IMR-90 (cell line): ENCODE measurements at regions not wholly inside any gene's neighbourhood (a gene's known extent, or its start where the extent isn't known, plus 50 kb on each side); places are given as distances from the start of the nearest gene placed in this dataset.

Experiments used
- ATAC-seq: fragments of 200-7000 bp; cut with Tn5 transposase; 2 replicates; pipeline ENCODE4 v1.9.1; 2020; ENCODE audit warnings: low read depth, mild to moderate bottlenecking, moderate library complexity
- BruUV-seq: library from RNA; stranded (reverse); fragments of 400-500 nt; replicated peaks from 2 replicates; lab custom pipeline; 2021; lab: Mats Ljungman, UMichigan
- CTCF ChIA-PET: fragments of 300-600 bp; formaldehyde crosslinking; extraction: SDS; loops from one replicate; lab custom pipeline; 2021; ENCODE audit warnings: antibody characterized with exemption; lab: Yijun Ruan, JAX
- POLR2A ChIA-PET: fragments of 300-600 bp; sonication (Branson Sonifier 250); formaldehyde crosslinking; loops from one replicate; lab custom pipeline; 2022; ENCODE audit warnings: antibody characterized with exemption; ENCODE audit not compliant: unreplicated experiment; lab: Charles Lee
- DNase-seq: peaks from one replicate; pipeline ENCODE4 v3.0.0; 2013
- H2AFZ ChIP-seq: replicated peaks from 2 replicates; pipeline ENCODE3; 2013; ENCODE audit warnings: low read length, mild to moderate bottlenecking; ENCODE audit not compliant: poor library complexity
- H2AK5ac ChIP-seq: 2 replicates; pipeline ENCODE4 v1.6.1; 2013; ENCODE audit warnings: low read depth, low read length, inconsistent platforms
- H2AK9ac ChIP-seq: replicated peaks from 2 replicates; pipeline ENCODE3; 2013; ENCODE audit warnings: mild to moderate bottlenecking, low read depth, low read length, moderate library complexity; ENCODE audit not compliant: poor library complexity
- H2BK120ac ChIP-seq: 2 replicates; pipeline ENCODE4 v1.6.1; 2013; ENCODE audit warnings: low read depth, low read length, inconsistent platforms
- H2BK15ac ChIP-seq: 3 replicates; pipeline ENCODE4 v1.6.1; 2013; ENCODE audit warnings: low read depth, low read length, inconsistent platforms
- H2BK20ac ChIP-seq: 2 replicates; pipeline ENCODE4 v1.6.1; 2013; ENCODE audit warnings: low read depth, mild to moderate bottlenecking, inconsistent platforms, low read length, moderate library complexity
- H2BK5ac ChIP-seq: 2 replicates; pipeline ENCODE4 v1.6.1; 2013; ENCODE audit warnings: mild to moderate bottlenecking, low read depth, low read length, inconsistent platforms; ENCODE audit not compliant: poor library complexity, severe bottlenecking
- H3K14ac ChIP-seq: replicated peaks from 2 replicates; pipeline ENCODE4 v1.6.1; 2013; ENCODE audit warnings: low read depth, low read length, inconsistent platforms
- H3K18ac ChIP-seq: 2 replicates; pipeline ENCODE4 v1.6.1; 2013; ENCODE audit warnings: low read depth, low read length, control low read depth
- H3K23ac ChIP-seq: 2 replicates; pipeline ENCODE4 v1.6.1; 2013; ENCODE audit warnings: low read depth, low read length, inconsistent platforms
- H3K27ac ChIP-seq: 2 replicates; pipeline ENCODE4 v1.5.1; 2013; ENCODE audit warnings: mild to moderate bottlenecking, control low read depth, low read length; ENCODE audit not compliant: insufficient read depth
- H3K27me3 ChIP-seq: 2 replicates; pipeline ENCODE4 v1.6.1; 2013; ENCODE audit warnings: low read length; ENCODE audit not compliant: control insufficient read depth, insufficient read depth
- H3K36me3 ChIP-seq: 2 replicates; pipeline ENCODE4 v1.6.1; 2013; ENCODE audit warnings: low read length, mixed read lengths; ENCODE audit not compliant: control insufficient read depth, insufficient read depth
- H3K4ac ChIP-seq: 2 replicates; pipeline ENCODE4 v1.6.1; 2013; ENCODE audit warnings: low read depth, low read length, inconsistent platforms
- H3K4me1 ChIP-seq: 2 replicates; pipeline ENCODE4 v1.6.1; 2013; ENCODE audit warnings: low read length, mixed read lengths; ENCODE audit not compliant: control insufficient read depth, insufficient read depth
- H3K4me2 ChIP-seq: 2 replicates; pipeline ENCODE4 v1.6.1; 2013; ENCODE audit warnings: low read depth, mild to moderate bottlenecking, control low read depth, low read length, moderate library complexity
- H3K4me3 ChIP-seq: 2 replicates; pipeline ENCODE4 v1.5.1; 2013; ENCODE audit warnings: low read depth, mild to moderate bottlenecking, control low read depth, low read length, moderate library complexity; ENCODE audit not compliant: insufficient read depth
- H3K56ac ChIP-seq: 2 replicates; pipeline ENCODE4 v1.6.1; 2013; ENCODE audit warnings: low read length, inconsistent platforms; ENCODE audit not compliant: insufficient read depth; ENCODE audit errors: extremely low read depth
- H3K79me1 ChIP-seq, 2 experiments: 2 replicates each; pipeline ENCODE4 v1.6.1; 2013; ENCODE audit warnings: low read length in 2 of 2, inconsistent platforms in 1 of 2, low read depth in 1 of 2
- H3K9ac ChIP-seq: 2 replicates; pipeline ENCODE4 v1.6.1; 2013; ENCODE audit warnings: low read depth, low read length, control low read depth
- H3K9me1 ChIP-seq: 2 replicates; pipeline ENCODE4 v1.6.1; 2013; ENCODE audit warnings: low read length, inconsistent platforms; ENCODE audit not compliant: insufficient read depth
- H3K9me3 ChIP-seq: 2 replicates; pipeline ENCODE4 v1.6.1; 2013; ENCODE audit warnings: low read length; ENCODE audit not compliant: control insufficient read depth, insufficient read depth
- H4K20me1 ChIP-seq: 2 replicates; pipeline ENCODE4 v1.6.1; 2013; ENCODE audit warnings: low read length, inconsistent platforms; ENCODE audit not compliant: insufficient read depth
- H4K5ac ChIP-seq: 2 replicates; pipeline ENCODE4 v1.6.1; 2013; ENCODE audit warnings: mild to moderate bottlenecking, low read depth, low read length, control low read depth
- H4K8ac ChIP-seq, 2 experiments: 2 replicates each; pipeline ENCODE4 v1.6.1; 2013; ENCODE audit warnings: low read depth in 2 of 2, low read length in 2 of 2, control low read depth in 1 of 2, inconsistent platforms in 1 of 2
- H4K91ac ChIP-seq: 2 replicates; pipeline ENCODE4 v1.6.1; 2013; ENCODE audit warnings: low read depth, low read length, inconsistent platforms; ENCODE audit not compliant: insufficient read depth
- CEBPB ChIP-seq: IDR thresholded peaks from 2 replicates; pipeline ENCODE4 v1.6.1; 2012; ENCODE audit warnings: low read depth, low read length, improper control_type of control experiment
- CHD1 ChIP-seq: IDR thresholded peaks from 2 replicates; pipeline ENCODE4 v1.6.1; 2012; ENCODE audit warnings: low read depth, low read length, improper control_type of control experiment
- CTCF ChIP-seq: conservative IDR thresholded peaks from 2 replicates; pipeline ENCODE4 v1.5.1; 2012; ENCODE audit warnings: mild to moderate bottlenecking, low read depth, low read length, improper control_type of control experiment
- ELK1 ChIP-seq: fragments of 150-350 bp; IDR thresholded peaks from 2 replicates; pipeline ENCODE4 v1.6.1; 2016; ENCODE audit warnings: low read depth, mild to moderate bottlenecking, low read length, moderate library complexity, borderline replicate concordance
- MAFK ChIP-seq: IDR thresholded peaks from 2 replicates; pipeline ENCODE4 v1.6.1; 2012; ENCODE audit warnings: low read depth, low read length, improper control_type of control experiment
- MXI1 ChIP-seq: IDR thresholded peaks from 2 replicates; pipeline ENCODE4 v1.6.1; 2012; ENCODE audit warnings: low read depth, mild to moderate bottlenecking, low read length, moderate library complexity, borderline replicate concordance
- NFE2L2 ChIP-seq: fragments of 150-350 bp; IDR thresholded peaks from 2 replicates; pipeline ENCODE4 v1.6.1; 2016; ENCODE audit warnings: low read depth, mild to moderate bottlenecking, low read length
- POLR2A ChIP-seq: IDR thresholded peaks from 2 replicates; pipeline ENCODE4 v1.6.1; 2012; ENCODE audit warnings: mild to moderate bottlenecking, low read depth, low read length
- RAD21 ChIP-seq: IDR thresholded peaks from 2 replicates; pipeline ENCODE4 v1.6.1; 2012; ENCODE audit warnings: low read length, improper control_type of control experiment
- SMC3 ChIP-seq: fragments of 150-350 bp; IDR thresholded peaks from 2 replicates; pipeline ENCODE4 v1.6.1; 2016; ENCODE audit warnings: low read depth, mild to moderate bottlenecking, antibody characterized with exemption, low read length, moderate library complexity
- USF2 ChIP-seq: fragments of 150-350 bp; IDR thresholded peaks from 2 replicates; pipeline ENCODE4 v1.6.1; 2017; ENCODE audit warnings: mild to moderate bottlenecking, antibody characterized with exemption, low read length, low read depth
- WGBS, 2 experiments: methylation state at CpG; one replicate each; pipeline versions ENCODE4 v1.1.5 to v1.1.7; 2013; ENCODE audit warnings: missing lambda C conversion rate in 2 of 2; ENCODE audit not compliant: insufficient read length in 1 of 2; ENCODE audit errors: extremely low coverage in 2 of 2; 5-methylcytosine and 5-hydroxymethylcytosine counted together
- dilution Hi-C: fragments of 300-500 bp; cut with HindIII; formaldehyde crosslinking; loops from one replicate; pipeline ENCODE4 v1.14.3; 2018; ENCODE audit warnings: low sequenced_read_pairs; ENCODE audit not compliant: unreplicated experiment
- in situ Hi-C: fragments of 300-500 bp; cut with MboI; formaldehyde crosslinking; loops from 3 replicates; pipeline ENCODE4 v1.14.3; 2019; ENCODE audit warnings: low sequenced_read_pairs, inconsistent platforms, mixed read lengths
- intact Hi-C: fragments of 100-400 bp; cut with micrococcal nuclease; formaldehyde crosslinking; loops from 2 replicates; pipeline ENCODE4 v1.10.0; 2022

- ATAC-seq (no peak), DNase-seq (no peak)
- no peak overlapping the region for H4K91ac ChIP-seq
- no peak overlapping the region for H2BK5ac ChIP-seq
- no peaks in the 10 kb centered on the region for H3K27me3 ChIP-seq
- WGBS, 2 experiments, result no CpG with 5 or more reads among the region's 3 CpGs
- H3K4me2 ChIP-seq, result no peak overlapping the region
- no peak overlapping the region for H3K18ac ChIP-seq
- H2BK120ac ChIP-seq, result no peak overlapping the region
- H3K79me1 ChIP-seq, result no peaks in the 10 kb centered on the region
- no peak overlapping the region for H4K8ac ChIP-seq
- no peak overlapping the region for H3K14ac ChIP-seq
- H2AK5ac ChIP-seq, result no peak overlapping the region
- no peaks in the 10 kb centered on the region for H4K20me1 ChIP-seq
- TF ChIP-seq POLR2A, result no peak
- no peak for TF ChIP-seq CHD1
- no peak for TF ChIP-seq NFE2L2
- no peak for TF ChIP-seq CEBPB
- no peak for TF ChIP-seq SMC3
- no peak for TF ChIP-seq MAFK
- TF ChIP-seq CTCF, result no peak
- TF ChIP-seq MXI1, result no peak
- no peak for TF ChIP-seq RAD21
- no peak for TF ChIP-seq USF2
- TF ChIP-seq ELK1, result no peak
- H3K56ac ChIP-seq, result no peak overlapping the region
- no peak overlapping the region for H3K23ac ChIP-seq
- no peak overlapping the region for H2BK15ac ChIP-seq
- H3K9me1 ChIP-seq, result no peaks in the 10 kb centered on the region
- dilution Hi-C loops, result no loop called here
- H4K5ac ChIP-seq, result no peak overlapping the region
- intact Hi-C loops, result no loop called here
- H3K4me3 ChIP-seq, result no peak overlapping the region
- H2AFZ ChIP-seq, result no peak overlapping the region
- H3K9me3 ChIP-seq, result peaks cover 3% of the 10 kb centered on the region
- H2BK20ac ChIP-seq, result no peak overlapping the region
- no peaks in the 10 kb centered on the region for H3K4me1 ChIP-seq
- POLR2A ChIA-PET, result no interaction called here
- CTCF ChIA-PET, result no interaction called here
- in situ Hi-C loops, result no loop called here
- no peak overlapping the region for H2AK9ac ChIP-seq
- BruUV-seq, result no TSS peak
- H3K36me3 ChIP-seq, result no peaks in the 10 kb centered on the region
- H3K9ac ChIP-seq, result no peak overlapping the region
- H3K4ac ChIP-seq, result no peak overlapping the region
- H3K27ac ChIP-seq, result no peak overlapping the region
These were observed 269.7 kb upstream of the ACVR2A start for GRCh38 chr2:147575106-147575505.
